Loucy (cell line): ENCODE measurements at regions not wholly inside any gene's neighbourhood (a gene's known extent, or its start where the extent isn't known, plus 50 kb on each side); places are given as distances from the start of the nearest gene placed in this dataset.

Experiments used
- H2AFZ ChIP-seq: fragments of 200-600 bp; sonication (generic); 2 replicates; pipeline ENCODE4 v1.6.0; 2016; ENCODE audit warnings: antibody characterized with exemption, mild to moderate bottlenecking, low read length, moderate library complexity
- H3F3A ChIP-seq: fragments of 200-600 bp; 2 replicates; pipeline ENCODE4 v1.6.0; 2016; ENCODE audit warnings: antibody characterized with exemption, low read depth, mild to moderate bottlenecking
- H3K27me3 ChIP-seq: fragments of 200-600 bp; sonication (generic); 2 replicates; pipeline ENCODE4 v1.6.1; 2014; ENCODE audit warnings: low read length, mild to moderate bottlenecking; ENCODE audit not compliant: insufficient read depth, poor library complexity, severe bottlenecking
- H3K36me3 ChIP-seq: fragments of 200-600 bp; sonication (generic); 2 replicates; pipeline ENCODE4 v1.6.1; 2016; ENCODE audit warnings: low read length; ENCODE audit not compliant: insufficient read depth
- H3K4me1 ChIP-seq: fragments of 200-600 bp; sonication (generic); 2 replicates; pipeline ENCODE4 v1.5.1; 2014; ENCODE audit warnings: low read length, mild to moderate bottlenecking; ENCODE audit not compliant: insufficient read depth, poor library complexity, severe bottlenecking
- H3K4me2 ChIP-seq: fragments of 200-600 bp; sonication (generic); 2 replicates; pipeline ENCODE4 v1.6.0; 2014; ENCODE audit warnings: antibody characterized with exemption, low read length, low read depth, mild to moderate bottlenecking; ENCODE audit not compliant: poor library complexity, severe bottlenecking
- H3K4me3 ChIP-seq: fragments of 200-600 bp; sonication (generic); 2 replicates; pipeline ENCODE4 v1.5.1; 2014; ENCODE audit warnings: low read length, mild to moderate bottlenecking, mixed read lengths; ENCODE audit not compliant: poor library complexity, severe bottlenecking
- H3K79me2 ChIP-seq: fragments of 200-600 bp; sonication (generic); 2 replicates; pipeline ENCODE4 v1.6.1; 2014; ENCODE audit warnings: low read length; ENCODE audit not compliant: insufficient read depth
- H3K9ac ChIP-seq: fragments of 200-600 bp; sonication (generic); 2 replicates; pipeline ENCODE4 v1.6.0; 2014; ENCODE audit warnings: mild to moderate bottlenecking, low read depth, low read length, moderate library complexity; ENCODE audit not compliant: poor library complexity, severe bottlenecking
- H3K9me2 ChIP-seq: fragments of 200-600 bp; sonication (generic); replicated peaks from 2 replicates; pipeline ENCODE4 v1.6.1; 2016; ENCODE audit warnings: low read depth, low read length, mixed read lengths
- H3K9me3 ChIP-seq: fragments of 200-600 bp; sonication (generic); 2 replicates; pipeline ENCODE4 v1.6.1; 2014; ENCODE audit warnings: mild to moderate bottlenecking, antibody characterized with exemption, low read length, low read depth; ENCODE audit not compliant: insufficient read depth
- H4K20me1 ChIP-seq: fragments of 200-600 bp; sonication (generic); 2 replicates; pipeline ENCODE4 v1.6.0; 2014; ENCODE audit warnings: antibody characterized with exemption, low read length, mild to moderate bottlenecking; ENCODE audit not compliant: insufficient read depth, poor library complexity, severe bottlenecking
- EZH2phosphoT487 ChIP-seq: fragments of 200-600 bp; IDR thresholded peaks from 2 replicates; pipeline ENCODE4 v1.6.1; 2018; ENCODE audit warnings: antibody characterized with exemption, mild to moderate bottlenecking, moderate library complexity, borderline replicate concordance
- TF ChIP-seq, protein P1 (sequence below): fragments of 200-600 bp; sonication (generic); conservative IDR thresholded peaks from 2 replicates; pipeline ENCODE4 v1.5.1; 2014; ENCODE audit warnings: mild to moderate bottlenecking, antibody characterized with exemption, low read length

DNA sequence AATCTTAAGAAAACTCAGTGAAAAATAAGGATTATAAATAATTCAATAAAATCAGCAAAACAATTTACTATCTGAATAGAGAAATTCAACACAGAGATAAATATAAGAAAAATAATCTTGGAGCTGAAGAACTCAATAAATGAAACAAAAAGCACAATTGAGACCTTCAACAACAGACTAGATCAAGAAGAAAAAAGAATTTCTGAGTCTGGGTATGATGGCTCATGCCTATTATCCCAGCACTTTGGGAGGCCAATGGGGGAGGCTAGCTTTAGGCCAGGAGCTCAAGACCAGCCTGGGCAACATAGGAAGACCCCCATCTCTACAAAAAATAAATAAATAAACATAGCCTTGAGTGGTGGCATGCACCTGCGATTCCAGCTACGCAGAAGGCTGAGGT is 1295.7 kb upstream of the NRXN1 start:
- Histone ChIP-seq H3F3A (no peaks in the 10 kb centered on the region), H3K9me2 (no peaks in the 10 kb centered on the region), H3K27me3 (no peaks in the 10 kb centered on the region), H3K9me3 (no peaks in the 10 kb centered on the region), H3K4me1 (no peaks in the 10 kb centered on the region), H2AFZ (no peak overlapping the region), H3K4me2 (no peak overlapping the region), H3K36me3 (no peaks in the 10 kb centered on the region), H3K4me3 (no peak overlapping the region), H3K9ac (no peak overlapping the region), H4K20me1 (no peaks in the 10 kb centered on the region), H3K79me2 (no peaks in the 10 kb centered on the region)
- no peak for TF ChIP-seq EZH2phosphoT487
- TF ChIP-seq, protein P1, sequence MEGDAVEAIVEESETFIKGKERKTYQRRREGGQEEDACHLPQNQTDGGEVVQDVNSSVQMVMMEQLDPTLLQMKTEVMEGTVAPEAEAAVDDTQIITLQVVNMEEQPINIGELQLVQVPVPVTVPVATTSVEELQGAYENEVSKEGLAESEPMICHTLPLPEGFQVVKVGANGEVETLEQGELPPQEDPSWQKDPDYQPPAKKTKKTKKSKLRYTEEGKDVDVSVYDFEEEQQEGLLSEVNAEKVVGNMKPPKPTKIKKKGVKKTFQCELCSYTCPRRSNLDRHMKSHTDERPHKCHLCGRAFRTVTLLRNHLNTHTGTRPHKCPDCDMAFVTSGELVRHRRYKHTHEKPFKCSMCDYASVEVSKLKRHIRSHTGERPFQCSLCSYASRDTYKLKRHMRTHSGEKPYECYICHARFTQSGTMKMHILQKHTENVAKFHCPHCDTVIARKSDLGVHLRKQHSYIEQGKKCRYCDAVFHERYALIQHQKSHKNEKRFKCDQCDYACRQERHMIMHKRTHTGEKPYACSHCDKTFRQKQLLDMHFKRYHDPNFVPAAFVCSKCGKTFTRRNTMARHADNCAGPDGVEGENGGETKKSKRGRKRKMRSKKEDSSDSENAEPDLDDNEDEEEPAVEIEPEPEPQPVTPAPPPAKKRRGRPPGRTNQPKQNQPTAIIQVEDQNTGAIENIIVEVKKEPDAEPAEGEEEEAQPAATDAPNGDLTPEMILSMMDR: no peak

DNA sequence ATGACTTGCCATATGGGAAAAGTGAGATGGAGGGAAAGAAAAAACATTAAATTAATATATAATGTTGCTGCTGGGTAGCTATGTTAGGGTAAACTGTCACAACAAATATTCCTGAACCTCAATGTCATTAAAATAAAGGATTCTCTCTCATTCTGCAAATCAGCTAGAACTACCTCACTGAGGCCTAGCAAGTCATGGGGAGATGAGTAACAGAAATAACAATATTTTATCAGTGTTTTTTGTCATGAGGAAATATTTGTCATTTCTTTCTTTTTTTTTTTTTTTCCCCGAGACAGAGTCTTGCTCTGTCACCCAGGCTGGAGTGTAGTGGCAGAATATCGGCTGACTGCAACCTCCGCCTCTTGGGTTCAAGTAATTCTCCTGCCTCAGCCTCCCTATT is 1282.3 kb upstream of the NRXN1 start:
- H3K79me2 ChIP-seq: no peaks in the 10 kb centered on the region
- no peak overlapping the region for H3K9ac ChIP-seq
- no peak overlapping the region for H3K4me2 ChIP-seq
- no peaks in the 10 kb centered on the region for H3K4me1 ChIP-seq
- TF ChIP-seq, protein P1: no peak
- TF ChIP-seq EZH2phosphoT487: no peak
- no peaks in the 10 kb centered on the region for H3F3A ChIP-seq
- H3K36me3 ChIP-seq: no peaks in the 10 kb centered on the region
- no peaks in the 10 kb centered on the region for H4K20me1 ChIP-seq
- no peaks in the 10 kb centered on the region for H3K9me2 ChIP-seq
- H3K27me3 ChIP-seq: no peaks in the 10 kb centered on the region
- H3K4me3 ChIP-seq: no peak overlapping the region
- no peak overlapping the region for H2AFZ ChIP-seq
- no peaks in the 10 kb centered on the region for H3K9me3 ChIP-seq

DNA sequence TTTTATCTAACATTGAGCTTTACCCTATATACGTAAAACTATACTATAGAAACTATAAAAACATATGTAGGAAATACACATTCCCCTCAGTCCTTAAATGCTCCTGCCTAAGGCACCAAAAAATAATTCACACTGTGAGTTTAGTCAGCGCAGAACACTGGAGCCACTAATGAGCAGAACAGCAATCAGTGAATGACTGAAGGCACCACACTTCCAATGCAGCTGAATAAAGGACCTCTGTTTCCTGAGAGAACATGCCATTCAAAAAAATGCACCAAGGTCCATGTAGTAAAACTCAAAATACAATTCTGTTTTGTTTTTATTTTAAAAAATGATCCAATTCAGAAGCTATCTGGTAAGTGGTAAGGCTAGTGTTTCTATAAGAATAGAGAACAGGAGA is 1280.6 kb upstream of the NRXN1 start:
- no peaks in the 10 kb centered on the region for H3K27me3 ChIP-seq
- no peaks in the 10 kb centered on the region for H4K20me1 ChIP-seq
- no peak overlapping the region for H3K4me3 ChIP-seq
- no peaks in the 10 kb centered on the region for H3K9me3 ChIP-seq
- H3K9ac ChIP-seq: no peak overlapping the region
- H3K79me2 ChIP-seq: no peaks in the 10 kb centered on the region
- no peak overlapping the region for H2AFZ ChIP-seq
- no peak for TF ChIP-seq EZH2phosphoT487
- TF ChIP-seq, protein P1: no peak
- H3K36me3 ChIP-seq: no peaks in the 10 kb centered on the region
- no peaks in the 10 kb centered on the region for H3K9me2 ChIP-seq
- no peak overlapping the region for H3K4me2 ChIP-seq
- H3K4me1 ChIP-seq: no peaks in the 10 kb centered on the region
- no peaks in the 10 kb centered on the region for H3F3A ChIP-seq
